Spleen (tissue), 11 donors: ENCODE measurements at regions not wholly inside any gene's neighbourhood (a gene's known extent, or its start where the extent isn't known, plus 50 kb on each side); places are given as distances from the start of the nearest gene placed in this dataset.

Experiments used
- DNase-seq: peaks from one replicate; pipeline ENCODE4 v3.0.0-alpha.2; 2020
- H3K27ac ChIP-seq, 8 donors: fragments of 200-600 bp; sonication (generic) in 7 of 8; 1 replicate in 4 of 8; 2 replicates in 4 of 8; pipeline versions ENCODE4 v1.5.0 to v1.8.0; 2016 to 2021; ENCODE audit warnings: inconsistent platforms in 4 of 8, mild to moderate bottlenecking in 4 of 8, moderate library complexity in 1 of 8
- H3K27me3 ChIP-seq, 7 donors: fragments of 200-600 bp; sonication (generic) in 6 of 7; replicated peaks in 1 of 7; 1 replicate in 4 of 7; 2 replicates in 3 of 7; pipeline versions ENCODE4 v1.5.0 to v1.8.0; 2016 to 2021; ENCODE audit warnings: inconsistent platforms in 3 of 7, mild to moderate bottlenecking in 1 of 7
- H3K36me3 ChIP-seq, 6 donors: fragments of 200-600 bp; sonication (generic) in 5 of 6; 1 replicate in 4 of 6; 2 replicates in 2 of 6; pipeline versions ENCODE4 v1.5.0 to v1.8.0; 2016 to 2021; ENCODE audit warnings: inconsistent platforms in 2 of 6
- H3K4me1 ChIP-seq, 6 donors: fragments of 200-600 bp; sonication (generic) in 5 of 6; 1 replicate in 3 of 6; 2 replicates in 3 of 6; pipeline versions ENCODE4 v1.5.0 to v1.8.0; 2016 to 2021; ENCODE audit warnings: inconsistent platforms in 3 of 6
- H3K4me3 ChIP-seq, 8 donors: fragments of 200-600 bp; sonication (generic) in 7 of 8; 1 replicate in 4 of 8; 2 replicates in 4 of 8; pipeline versions ENCODE4 v1.5.0 to v1.8.0; 2016 to 2021; ENCODE audit warnings: inconsistent platforms in 4 of 8, mild to moderate bottlenecking in 4 of 8, moderate library complexity in 2 of 8
- H3K9me3 ChIP-seq, 8 donors: fragments of 200-600 bp; sonication (generic) in 7 of 8; 1 replicate in 4 of 8; 2 replicates in 4 of 8; pipeline versions ENCODE4 v1.5.0 to v1.8.0; 2016 to 2021; ENCODE audit warnings: inconsistent platforms in 4 of 8
- CTCF ChIP-seq, 11 experiments: fragments of 200-600 bp in 7 of 11; fragments of 450-650 bp in 4 of 11; sonication (generic) in 4 of 11; IDR thresholded peaks in 8 of 11; conservative IDR thresholded peaks in 3 of 11; 1 replicate in 7 of 11; 2 replicates in 4 of 11; pipeline versions ENCODE4 v1.4.0 to v1.8.0; 2016 to 2021; ENCODE audit warnings: antibody characterized with exemption in 11 of 11, inconsistent platforms in 4 of 11, mild to moderate bottlenecking in 1 of 11
- POLR2A ChIP-seq, 3 donors: fragments of 450-650 bp; IDR thresholded peaks; one replicate each; pipeline ENCODE4 v1.5.1; 2017; ENCODE audit warnings: antibody characterized with exemption in 3 of 3, mild to moderate bottlenecking in 1 of 3
- POLR2AphosphoS5 ChIP-seq, 3 donors: sonication (generic); formaldehyde crosslinking; IDR thresholded peaks; one replicate each; pipeline ENCODE4 v1.5.1; 2017; ENCODE audit warnings: antibody characterized with exemption in 3 of 3
- WGBS, 5 donors: extraction: QIAGEN DNeasy Blood & Tissue Kit in 3 of 5; methylation state at CpG; one replicate each; pipeline versions ENCODE4 v1.1.5 to v1.1.7; 2013 to 2018; 5-methylcytosine and 5-hydroxymethylcytosine counted together
- intact Hi-C: fragments of 100-400 bp; cut with DNase I; formaldehyde crosslinking; loops from one replicate; pipeline ENCODE4 v1.15.0; 2023; ENCODE audit warnings: low total_unique reads
- donor health status: healthy with polysubstance abuse.
- donor health status: DM: no; HTN: no; CAD: no; lungs with moderate emphysema.
- donor health status: DM: no; HTN: no; CAD: no.
- donor health status: Bipolar disorder and iron deficiency.
- donor health status: healthy.
- donor health status: DM: no; HTN: no; CAD: no.
- donor health status: DM: yes; HTN: yes; CAD: no.

- 49 to 73% (median 56%) methylated on average over 2 of the region's 2 CpGs for WGBS, 5 donors
Measured at GRCh38 chr10:83816942-83817341, 322.4 kb upstream of the GHITM start.

GRCh38 chr10:83817797-83818196 is 321.5 kb upstream of the GHITM start:
- intact Hi-C loops = no loop called here
- no peak for DNase-seq
- no peak overlapping the region for H3K4me3 ChIP-seq

More at GRCh38 chr10:83816942-83817341, 322.4 kb upstream of the GHITM start:
- intact Hi-C loops = no loop called here
- Histone ChIP-seq H3K4me1 (no peaks in the 10 kb centered on the region), H3K27ac (no peak overlapping the region), H3K4me3 (no peak overlapping the region), H3K27me3 (no peaks in the 10 kb centered on the region), H3K9me3 (no peaks in the 10 kb centered on the region), H3K36me3 (no peaks in the 10 kb centered on the region)
- TF ChIP-seq POLR2AphosphoS5 (IDR thresholded peaks at IDR 0.05) (no peak), POLR2A (IDR thresholded peaks at IDR 0.05) (no peak), CTCF (IDR thresholded peaks at IDR 0.05 in 8 of 11, conservative IDR thresholded peaks at IDR 0.05 in 3 of 11) (no peak)
- DNase-seq = no peak

DNA sequence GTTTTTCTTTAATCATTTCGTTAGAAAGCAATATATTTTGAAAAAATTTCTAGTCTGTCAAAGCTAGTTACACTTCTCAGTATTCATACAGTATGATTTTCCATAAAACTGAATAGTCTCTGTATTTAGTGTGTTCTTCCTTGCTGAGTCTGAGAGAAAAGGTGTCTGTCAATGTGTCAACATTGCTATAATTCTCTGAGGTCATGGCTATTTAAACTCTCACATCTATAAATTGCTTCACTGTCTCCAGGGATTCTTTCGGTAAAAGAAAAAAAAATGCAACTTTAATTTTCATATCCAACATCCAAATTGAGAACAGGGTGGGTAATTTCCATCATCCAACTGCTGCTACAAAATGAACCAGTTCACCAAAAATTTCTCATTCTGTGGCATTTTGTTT is 319.7 kb upstream of the GHITM start:
- no peak for DNase-seq
- 54 to 72% (median 68%) methylated on average over 2 of the region's 2 CpGs for WGBS, 5 donors
- no peaks in the 10 kb centered on the region for H3K9me3 ChIP-seq
- H3K27me3 ChIP-seq = no peaks in the 10 kb centered on the region
- H3K36me3 ChIP-seq = no peaks in the 10 kb centered on the region
- no peak overlapping the region for H3K27ac ChIP-seq
- no peaks in the 10 kb centered on the region for H3K4me1 ChIP-seq
- H3K4me3 ChIP-seq = no peak overlapping the region
- intact Hi-C loops = no loop called here
- no peak for TF ChIP-seq CTCF (IDR thresholded peaks at IDR 0.05 in 8 of 11, conservative IDR thresholded peaks at IDR 0.05 in 3 of 11)
- TF ChIP-seq POLR2AphosphoS5 (IDR thresholded peaks at IDR 0.05) = no peak
- no peak for TF ChIP-seq POLR2A (IDR thresholded peaks at IDR 0.05)

More at GRCh38 chr10:83817797-83818196, 321.5 kb upstream of the GHITM start:
- Histone ChIP-seq H3K4me1 (no peaks in the 10 kb centered on the region), H3K27ac (no peak overlapping the region), H3K36me3 (no peaks in the 10 kb centered on the region), H3K27me3 (no peaks in the 10 kb centered on the region), H3K9me3 (no peaks in the 10 kb centered on the region)
- TF ChIP-seq CTCF (IDR thresholded peaks at IDR 0.05 in 8 of 11, conservative IDR thresholded peaks at IDR 0.05 in 3 of 11) (no peak), POLR2AphosphoS5 (IDR thresholded peaks at IDR 0.05) (no peak), POLR2A (IDR thresholded peaks at IDR 0.05) (no peak)
- WGBS, 5 donors = 75 to 86% (median 82%) methylated on average over 3 of the region's 3 CpGs

- no peak overlapping the region for H3K4me3 ChIP-seq
- intact Hi-C loops = no loop called here
- H3K36me3 ChIP-seq = no peaks in the 10 kb centered on the region
- WGBS, 5 donors = 27 to 45% (median 36%) methylated on average over 3 of the region's 3 CpGs
- no peaks in the 10 kb centered on the region for H3K27me3 ChIP-seq
- no peaks in the 10 kb centered on the region for H3K4me1 ChIP-seq
- H3K27ac ChIP-seq = no peak overlapping the region
- DNase-seq = no peak
- TF ChIP-seq POLR2AphosphoS5 (IDR thresholded peaks at IDR 0.05) (no peak), POLR2A (IDR thresholded peaks at IDR 0.05) (no peak), CTCF (IDR thresholded peaks at IDR 0.05 in 8 of 11, conservative IDR thresholded peaks at IDR 0.05 in 3 of 11) (no peak)
- H3K9me3 ChIP-seq = no peaks in the 10 kb centered on the region
Measured at GRCh38 chr10:83820033-83820432, 319.3 kb upstream of the GHITM start.
